Adrenal gland (tissue), 5 donors: ENCODE measurements at regions not wholly inside any gene's neighbourhood (a gene's known extent, or its start where the extent isn't known, plus 50 kb on each side); places are given as distances from the start of the nearest gene placed in this dataset.

ENCODE experiments used
- POLR2A ChIP-seq, 2 donors: fragments of 450-650 bp; IDR thresholded peaks; one replicate each; pipeline ENCODE4 v1.6.1; 2017; ENCODE audit warnings: antibody characterized with exemption in 2 of 2, mild to moderate bottlenecking in 2 of 2, moderate library complexity in 1 of 2
- TF ChIP-seq, protein P1 (sequence below), 6 experiments: fragments of 450-650 bp in 4 of 6; fragments of 200-600 bp in 2 of 6; sonication (generic) in 1 of 6; IDR thresholded peaks; 1 replicate in 5 of 6; 2 replicates in 1 of 6; pipeline versions ENCODE4 v1.5.1 to v1.8.0; 2016 to 2021; ENCODE audit warnings: antibody characterized with exemption in 6 of 6, mild to moderate bottlenecking in 2 of 6, moderate library complexity in 1 of 6
- donor health status: DM: no; HTN: no; CAD: no.

DNA sequence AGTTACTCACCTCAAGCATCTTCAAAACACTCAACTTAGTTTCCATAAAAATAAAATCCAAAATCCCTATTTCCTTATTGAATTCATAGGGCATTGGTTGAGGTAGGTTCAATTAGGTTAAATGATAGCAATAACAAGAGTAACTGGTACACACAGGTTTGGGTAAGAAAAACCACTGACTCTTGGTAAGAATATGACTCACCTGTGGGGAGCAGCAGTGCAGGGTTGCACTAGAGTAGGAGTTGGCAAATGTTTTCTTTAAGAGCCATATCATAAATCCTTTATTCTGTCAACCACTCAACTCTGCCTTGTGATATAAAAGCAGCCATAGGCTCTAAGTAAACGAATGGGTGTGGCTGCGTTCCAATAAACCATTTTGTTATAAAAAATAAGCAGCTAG, 71.4 kb upstream of the CDH20 start:
- TF ChIP-seq, protein P1, sequence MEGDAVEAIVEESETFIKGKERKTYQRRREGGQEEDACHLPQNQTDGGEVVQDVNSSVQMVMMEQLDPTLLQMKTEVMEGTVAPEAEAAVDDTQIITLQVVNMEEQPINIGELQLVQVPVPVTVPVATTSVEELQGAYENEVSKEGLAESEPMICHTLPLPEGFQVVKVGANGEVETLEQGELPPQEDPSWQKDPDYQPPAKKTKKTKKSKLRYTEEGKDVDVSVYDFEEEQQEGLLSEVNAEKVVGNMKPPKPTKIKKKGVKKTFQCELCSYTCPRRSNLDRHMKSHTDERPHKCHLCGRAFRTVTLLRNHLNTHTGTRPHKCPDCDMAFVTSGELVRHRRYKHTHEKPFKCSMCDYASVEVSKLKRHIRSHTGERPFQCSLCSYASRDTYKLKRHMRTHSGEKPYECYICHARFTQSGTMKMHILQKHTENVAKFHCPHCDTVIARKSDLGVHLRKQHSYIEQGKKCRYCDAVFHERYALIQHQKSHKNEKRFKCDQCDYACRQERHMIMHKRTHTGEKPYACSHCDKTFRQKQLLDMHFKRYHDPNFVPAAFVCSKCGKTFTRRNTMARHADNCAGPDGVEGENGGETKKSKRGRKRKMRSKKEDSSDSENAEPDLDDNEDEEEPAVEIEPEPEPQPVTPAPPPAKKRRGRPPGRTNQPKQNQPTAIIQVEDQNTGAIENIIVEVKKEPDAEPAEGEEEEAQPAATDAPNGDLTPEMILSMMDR (IDR thresholded peaks at IDR 0.05), result no peak
- no peak for TF ChIP-seq POLR2A (IDR thresholded peaks at IDR 0.05)
